ENCODE measurements at regions not wholly inside any gene's neighbourhood (a gene's known extent, or its start where the extent isn't known, plus 50 kb on each side); places are given as distances from the start of the nearest gene placed in this dataset.

- Histone ChIP-seq H3K27ac (ENCODE audit: insufficient read length, low read depth, low read length) (no peak overlapping the region), H3K18ac (ENCODE audit: insufficient read length, low read depth, low read length) (no peak overlapping the region), H2AK5ac (ENCODE audit: insufficient read length, low read length) (no peak overlapping the region), H3K79me2 (ENCODE audit: insufficient read depth, low read length) (no peaks in the 10 kb centered on the region), H3K56ac (ENCODE audit: insufficient read length, low read depth, low read length) (no peak overlapping the region), H3K4me2 (ENCODE audit: insufficient read depth, insufficient read length, low read length) (no peak overlapping the region), H2BK15ac (ENCODE audit: low read depth, low read length) (no peak overlapping the region), H2BK120ac (ENCODE audit: low read depth, low read length, poor library complexity, severe bottlenecking) (no peak overlapping the region), H3K14ac (ENCODE audit: insufficient read depth, low read length) (no peak overlapping the region), H3K23ac (ENCODE audit: insufficient read length, low read depth, low read length) (no peak overlapping the region), H4K91ac (ENCODE audit: insufficient read length, low read depth, low read length) (no peak overlapping the region), H2BK5ac (ENCODE audit: insufficient read length, low read length) (no peak overlapping the region), H3K27me3 (ENCODE audit: insufficient read depth, low read length) (no peaks in the 10 kb centered on the region), H2BK20ac (ENCODE audit: low read depth, low read length, poor library complexity, severe bottlenecking) (no peak overlapping the region), H2AFZ (ENCODE audit: low read length) (no peak overlapping the region), H3K4ac (ENCODE audit: low read depth, low read length) (no peak overlapping the region), H3K9me3 (ENCODE audit: control insufficient read depth, low read depth, low read length) (no peaks in the 10 kb centered on the region), H3K9ac (ENCODE audit: extremely low read depth, insufficient read length, low read length) (no peak overlapping the region), H3K79me1 (ENCODE audit: insufficient read depth, low read depth, low read length, poor library complexity, severe bottlenecking) (no peaks in the 10 kb centered on the region), H4K20me1 (ENCODE audit: control insufficient read depth, insufficient read depth, insufficient read length) (no peaks in the 10 kb centered on the region), H4K8ac (replicated peaks; ENCODE audit: insufficient read length, low read depth, low read length) (no peak overlapping the region), H4K5ac (ENCODE audit: insufficient read length, low read depth, low read length) (no peak overlapping the region), H3T11ph (ENCODE audit: low read length) (no peak overlapping the region), H2BK12ac (ENCODE audit: insufficient read length, low read depth, low read length) (no peak overlapping the region), H3K23me2 (ENCODE audit: insufficient read length, low read depth, low read length, poor library complexity, severe bottlenecking) (no peaks in the 10 kb centered on the region), H3K4me1 (ENCODE audit: insufficient read depth, low read length) (no peaks in the 10 kb centered on the region)
- WGBS (ENCODE audit: extremely low coverage, insufficient read length, low lambda C conversion rate) = 100% methylated on average over 1 of the region's 1 CpG
- H3K36me3 Mint-ChIP-seq (ENCODE audit: insufficient read depth in 1 of 3, low read depth in 3 of 3) = peaks cover 0 to 9% (median 0%) of the 10 kb centered on the region in 3 experiments; a peak in 4 of 7 replicates
- H3K27ac Mint-ChIP-seq = no peak overlapping the region
- peaks cover 0 to 5% of the 10 kb centered on the region in 2 experiments; a peak in 3 of 5 replicates for H3K9me3 Mint-ChIP-seq
- TF ChIP-seq CTCF (conservative IDR thresholded peaks at IDR 0.05) = no peak
- peaks cover 12 to 15% of the 10 kb centered on the region in 2 experiments for H3K4me1 Mint-ChIP-seq
- H3K27me3 Mint-ChIP-seq (ENCODE audit: low read depth) = no peaks in the 10 kb centered on the region
- DNase-seq = no peak
- H3K4me3 Mint-ChIP-seq = no peak overlapping the region
These were observed 129.9 kb upstream of the ITGB1 start for GRCh38 chr10:33087922-33088321.

Measured in H9 (cell line).